Fibroblast of lung (primary cell): ENCODE measurements at regions not wholly inside any gene's neighbourhood (a gene's known extent, or its start where the extent isn't known, plus 50 kb on each side); places are given as distances from the start of the nearest gene placed in this dataset.

Source experiments
- DNase-seq, 2 donors: peaks; one replicate each; pipeline versions ENCODE4 v3.0.0 to v3.0.0-alpha.2; 2010; ENCODE audit warnings: low read depth in 2 of 2
- H2AFZ ChIP-seq: 2 replicates; pipeline ENCODE4 v1.5.1; 2012; ENCODE audit warnings: low read length, control low read depth, inconsistent platforms
- H3K27ac ChIP-seq: 2 replicates; pipeline ENCODE4 v1.5.1; 2011; ENCODE audit warnings: low read length, control low read depth; ENCODE audit not compliant: insufficient read depth
- H3K27me3 ChIP-seq: 2 replicates; pipeline ENCODE4 v1.5.1; 2011; ENCODE audit warnings: mild to moderate bottlenecking, low read length; ENCODE audit not compliant: control insufficient read depth, insufficient read depth
- H3K36me3 ChIP-seq: 2 replicates; pipeline ENCODE4 v1.5.1; 2011; ENCODE audit warnings: low read length; ENCODE audit not compliant: control insufficient read depth, insufficient read depth
- H3K4me1 ChIP-seq: 2 replicates; pipeline ENCODE4 v1.5.1; 2011; ENCODE audit warnings: low read length; ENCODE audit not compliant: control insufficient read depth, insufficient read depth; ENCODE audit errors: extremely low read depth
- H3K4me2 ChIP-seq: 2 replicates; pipeline ENCODE4 v1.5.1; 2011; ENCODE audit warnings: low read length, control low read depth; ENCODE audit not compliant: insufficient read depth; ENCODE audit errors: extremely low read depth
- H3K4me3 ChIP-seq, 4 experiments: fragments of 200-600 bp in 1 of 4; sonication (generic) in 1 of 4; replicated peaks in 1 of 4; 2 replicates each; pipeline ENCODE4 v1.5.1; 2011 to 2016; ENCODE audit warnings: low read length in 4 of 4, low read depth in 3 of 4, mild to moderate bottlenecking in 3 of 4, control low read depth in 2 of 4, inconsistent platforms in 1 of 4, mixed read lengths in 1 of 4; ENCODE audit not compliant: insufficient read depth in 1 of 4; ENCODE audit errors: control extremely low read depth in 1 of 4
- H3K79me2 ChIP-seq: 2 replicates; pipeline ENCODE4 v1.5.1; 2012; ENCODE audit warnings: mild to moderate bottlenecking, low read length, inconsistent platforms; ENCODE audit not compliant: control insufficient read depth, insufficient read depth
- H3K9ac ChIP-seq: 2 replicates; pipeline ENCODE4 v1.5.1; 2011; ENCODE audit warnings: mild to moderate bottlenecking, low read length, control low read depth; ENCODE audit not compliant: insufficient read depth
- H3K9me3 ChIP-seq: 2 replicates; pipeline ENCODE4 v1.5.1; 2012; ENCODE audit warnings: low read depth, low read length; ENCODE audit not compliant: control insufficient read depth, insufficient read depth
- H4K20me1 ChIP-seq: 2 replicates; pipeline ENCODE4 v1.5.1; 2011; ENCODE audit warnings: low read length; ENCODE audit not compliant: control insufficient read depth, insufficient read depth; ENCODE audit errors: extremely low read depth
- CTCF ChIP-seq, 2 donors: IDR thresholded peaks in 1 of 2; conservative IDR thresholded peaks in 1 of 2; 1 replicate in 1 of 2; 2 replicates in 1 of 2; pipeline ENCODE4 v1.5.1; 2011 to 2012; ENCODE audit warnings: low read length in 2 of 2, control low read depth in 1 of 2, inconsistent platforms in 1 of 2, low read depth in 1 of 2, mild to moderate bottlenecking in 1 of 2
- EZH2 ChIP-seq: IDR thresholded peaks from 2 replicates; pipeline ENCODE4 v1.5.1; 2012; ENCODE audit warnings: low read length, control low read depth, mild to moderate bottlenecking; ENCODE audit errors: missing control alignments

DNA sequence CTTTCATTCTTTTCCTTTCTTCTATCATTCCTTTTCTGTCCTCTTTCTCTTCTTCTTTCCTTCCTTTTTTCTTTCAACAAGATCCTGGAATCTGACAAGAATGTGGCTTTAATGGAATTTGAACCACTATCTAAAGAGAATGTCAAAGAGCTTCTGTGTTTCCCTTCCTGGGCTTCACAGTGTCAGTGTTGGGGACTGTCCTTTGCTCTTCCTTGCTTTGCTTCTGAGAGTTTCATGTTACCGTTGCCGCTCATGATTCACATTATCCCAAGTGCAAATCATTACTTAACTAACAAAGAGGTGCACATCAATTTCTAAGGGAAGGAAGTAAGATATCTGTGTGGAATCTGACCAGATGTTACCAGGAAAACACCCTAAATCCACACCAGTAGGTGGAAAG lies 90.5 kb upstream of the DDIT4L start:
- no peaks in the 10 kb centered on the region for H3K4me1 ChIP-seq
- H3K4me3 ChIP-seq, result no peak overlapping the region
- no peaks in the 10 kb centered on the region for H3K79me2 ChIP-seq
- no peaks in the 10 kb centered on the region for H3K27me3 ChIP-seq
- H4K20me1 ChIP-seq, result no peaks in the 10 kb centered on the region
- no peak overlapping the region for H3K4me2 ChIP-seq
- H2AFZ ChIP-seq, result no peak overlapping the region
- no peaks in the 10 kb centered on the region for H3K9me3 ChIP-seq
- H3K27ac ChIP-seq, result no peak overlapping the region
- no peaks in the 10 kb centered on the region for H3K36me3 ChIP-seq
- TF ChIP-seq CTCF (conservative IDR thresholded peaks at IDR 0.05 in 1 of 2, IDR thresholded peaks at IDR 0.05 in 1 of 2; ENCODE audit: low read depth in 1 of 2, low read length in 2 of 2), result no peak
- TF ChIP-seq EZH2, result no peak
- no peak overlapping the region for H3K9ac ChIP-seq
- DNase-seq, result no peak

DNA sequence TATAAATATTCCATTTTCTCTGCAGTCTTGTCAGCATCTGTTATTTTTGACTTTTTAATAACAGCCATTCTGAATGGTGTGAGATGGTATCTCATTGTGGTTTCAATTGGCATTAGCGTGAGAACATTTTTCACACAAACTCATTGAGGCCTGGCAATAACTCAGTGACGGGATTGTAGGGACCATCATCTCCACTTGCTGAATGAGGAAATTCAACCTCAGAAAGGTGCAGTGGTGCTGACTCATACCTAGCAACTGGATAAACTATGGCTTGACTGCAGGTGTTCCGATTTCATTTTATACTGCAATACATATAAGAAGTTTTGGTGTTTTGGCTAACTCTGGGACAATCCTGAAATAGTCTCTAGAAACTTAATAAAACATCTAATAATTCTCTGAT lies 88.3 kb upstream of the DDIT4L start:
- H3K79me2 ChIP-seq, result no peaks in the 10 kb centered on the region
- H3K27me3 ChIP-seq, result no peaks in the 10 kb centered on the region
- no peak overlapping the region for H3K9ac ChIP-seq
- no peak for DNase-seq
- no peak overlapping the region for H3K4me2 ChIP-seq
- H3K9me3 ChIP-seq, result no peaks in the 10 kb centered on the region
- no peak for TF ChIP-seq EZH2
- TF ChIP-seq CTCF (conservative IDR thresholded peaks at IDR 0.05 in 1 of 2, IDR thresholded peaks at IDR 0.05 in 1 of 2; ENCODE audit: low read depth in 1 of 2, low read length in 2 of 2), result no peak
- H3K36me3 ChIP-seq, result no peaks in the 10 kb centered on the region
- no peaks in the 10 kb centered on the region for H4K20me1 ChIP-seq
- H3K4me1 ChIP-seq, result no peaks in the 10 kb centered on the region
- no peak overlapping the region for H3K4me3 ChIP-seq
- no peak overlapping the region for H3K27ac ChIP-seq
- H2AFZ ChIP-seq, result no peak overlapping the region

DNA sequence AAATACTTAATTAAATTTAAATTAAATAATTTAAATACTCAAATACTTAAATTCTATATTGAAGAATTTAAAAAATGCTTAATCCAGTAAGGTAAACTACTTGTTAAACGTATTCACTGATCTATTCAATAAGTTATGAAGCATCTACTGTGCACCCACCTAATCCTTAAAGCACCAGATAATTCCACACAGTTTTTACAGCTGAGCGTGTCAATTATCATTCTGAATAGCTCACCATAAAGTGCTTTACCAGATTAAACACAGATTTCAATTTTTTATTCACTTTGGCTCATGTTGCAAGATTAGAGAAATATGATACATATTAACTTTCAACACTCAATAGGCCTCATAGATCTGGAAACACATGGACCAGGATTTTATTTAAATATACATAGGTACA lies 79.2 kb upstream of the DDIT4L start:
- H3K79me2 ChIP-seq, result no peaks in the 10 kb centered on the region
- TF ChIP-seq EZH2 (no peak), CTCF (conservative IDR thresholded peaks at IDR 0.05 in 1 of 2, IDR thresholded peaks at IDR 0.05 in 1 of 2; ENCODE audit: low read depth in 1 of 2, low read length in 2 of 2) (no peak)
- no peaks in the 10 kb centered on the region for H3K4me1 ChIP-seq
- no peak overlapping the region for H2AFZ ChIP-seq
- no peaks in the 10 kb centered on the region for H3K27me3 ChIP-seq
- no peaks in the 10 kb centered on the region for H4K20me1 ChIP-seq
- H3K9me3 ChIP-seq, result no peaks in the 10 kb centered on the region
- no peak overlapping the region for H3K4me2 ChIP-seq
- no peak overlapping the region for H3K9ac ChIP-seq
- DNase-seq, result no peak
- no peak overlapping the region for H3K4me3 ChIP-seq
- no peaks in the 10 kb centered on the region for H3K36me3 ChIP-seq
- no peak overlapping the region for H3K27ac ChIP-seq
